ENCODE measurements at regions not wholly inside any gene's neighbourhood (a gene's known extent, or its start where the extent isn't known, plus 50 kb on each side); places are given as distances from the start of the nearest gene placed in this dataset.

DNA sequence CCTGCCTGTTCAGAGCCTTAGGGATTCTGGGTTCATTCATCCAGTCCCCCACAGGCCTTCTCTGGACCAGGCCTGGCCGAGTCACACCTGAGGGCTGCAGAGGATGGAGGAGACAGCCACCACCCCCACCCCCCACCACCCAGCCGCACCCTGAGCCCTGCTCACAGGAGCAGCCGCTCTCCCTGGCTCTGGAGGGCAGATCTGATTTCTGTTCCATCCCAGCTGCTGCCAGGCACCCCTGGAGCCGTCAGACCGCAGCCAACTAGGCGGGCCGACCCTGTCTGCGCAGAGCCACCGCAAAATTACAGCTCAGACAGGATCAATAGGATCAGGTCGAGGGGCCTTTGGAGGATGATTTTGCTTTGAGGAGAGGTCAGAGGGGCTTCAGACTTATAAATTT is 154.6 kb upstream of the MYL2 start:
- DNase-seq (ENCODE audit: extremely low read depth in 1 of 11, low read depth in 9 of 11, low spot score in 4 of 11), result no peak

DNA sequence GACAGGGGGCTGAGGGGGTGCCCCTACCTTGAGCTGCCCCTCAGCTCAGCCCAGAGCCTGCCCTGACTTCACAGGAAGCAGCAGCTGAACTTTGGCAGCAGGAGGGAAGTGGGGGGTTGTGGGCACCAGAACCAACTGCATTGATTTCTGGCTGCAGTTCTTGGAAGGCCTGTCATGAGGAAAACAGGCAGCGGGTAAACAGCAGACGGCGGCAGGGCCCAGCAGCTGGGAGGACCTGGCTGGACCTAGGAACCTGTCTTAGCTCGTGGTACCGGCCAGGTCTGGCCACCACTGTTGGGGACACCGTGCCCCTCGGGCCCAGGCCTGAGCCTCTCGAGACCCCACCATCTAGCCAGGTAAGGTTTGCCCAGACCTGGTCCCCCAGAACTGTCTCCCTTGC is 154.2 kb upstream of the MYL2 start:
- DNase-seq (ENCODE audit: extremely low read depth in 1 of 11, low read depth in 9 of 11, low spot score in 4 of 11), result no peak

DNA sequence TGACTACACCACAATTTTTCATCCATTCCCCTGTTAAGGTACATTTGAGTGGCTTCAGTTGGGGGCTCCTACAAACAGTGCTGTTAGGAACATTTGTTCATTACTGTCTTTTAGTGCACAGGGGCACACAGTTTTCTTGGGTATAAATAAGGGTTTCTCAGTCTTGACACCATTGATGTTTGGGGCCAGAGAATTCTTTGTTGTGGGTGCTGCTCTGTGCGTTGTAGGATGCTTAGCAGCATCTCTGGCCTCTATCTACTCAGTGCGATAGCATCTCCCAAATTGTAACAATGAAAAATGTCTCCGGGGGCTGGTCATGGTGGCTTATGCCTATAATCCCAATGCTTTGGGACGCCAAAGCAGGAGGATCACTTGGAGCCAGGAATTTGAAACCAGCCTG is 153.0 kb upstream of the MYL2 start:
- DNase-seq (ENCODE audit: extremely low read depth in 1 of 11, low read depth in 9 of 11, low spot score in 4 of 11), result no peak

DNA sequence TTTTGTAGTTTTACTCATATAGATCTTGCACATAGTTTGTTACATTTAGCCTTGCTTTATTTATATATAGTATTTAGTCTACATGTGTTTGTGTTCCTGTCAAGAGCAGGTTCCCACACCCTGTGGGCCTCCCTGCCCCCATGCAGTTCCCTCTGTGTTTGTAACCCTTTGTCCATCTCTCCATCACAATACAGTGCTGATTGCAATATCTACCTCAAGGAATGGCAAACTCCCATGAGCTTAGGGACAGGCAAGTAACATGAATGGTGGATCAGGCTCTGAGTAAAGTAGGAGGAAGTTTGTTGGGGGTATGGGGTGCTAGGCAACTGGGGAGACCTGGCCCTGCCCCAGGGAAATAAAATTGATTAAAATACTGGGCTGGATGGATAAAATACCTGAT is 151.9 kb upstream of the MYL2 start:
- DNase-seq (ENCODE audit: extremely low read depth in 1 of 11, low read depth in 9 of 11, low spot score in 4 of 11), result no peak

DNA sequence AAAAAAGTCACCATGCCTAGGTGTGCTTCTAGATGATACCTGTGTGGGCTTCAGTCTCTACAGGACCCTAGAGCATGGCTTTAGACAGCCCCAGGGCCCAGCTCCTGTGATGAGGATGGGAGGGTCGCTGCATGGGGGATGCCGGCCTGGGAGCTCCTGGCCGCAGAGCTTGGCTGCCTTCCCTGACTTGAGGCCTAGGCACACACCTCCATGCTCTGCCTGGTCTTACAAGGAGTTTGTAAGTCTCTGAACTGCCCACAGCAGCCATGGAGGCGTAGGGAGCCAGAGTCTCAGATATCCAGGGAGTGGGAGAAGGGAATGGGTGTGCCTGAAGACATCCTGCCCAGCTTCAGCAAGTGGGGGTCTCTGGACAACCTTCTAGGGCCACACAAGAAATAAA is 149.5 kb upstream of the MYL2 start:
- no peak for DNase-seq (ENCODE audit: extremely low read depth in 1 of 11, low read depth in 9 of 11, low spot score in 4 of 11)

DNA sequence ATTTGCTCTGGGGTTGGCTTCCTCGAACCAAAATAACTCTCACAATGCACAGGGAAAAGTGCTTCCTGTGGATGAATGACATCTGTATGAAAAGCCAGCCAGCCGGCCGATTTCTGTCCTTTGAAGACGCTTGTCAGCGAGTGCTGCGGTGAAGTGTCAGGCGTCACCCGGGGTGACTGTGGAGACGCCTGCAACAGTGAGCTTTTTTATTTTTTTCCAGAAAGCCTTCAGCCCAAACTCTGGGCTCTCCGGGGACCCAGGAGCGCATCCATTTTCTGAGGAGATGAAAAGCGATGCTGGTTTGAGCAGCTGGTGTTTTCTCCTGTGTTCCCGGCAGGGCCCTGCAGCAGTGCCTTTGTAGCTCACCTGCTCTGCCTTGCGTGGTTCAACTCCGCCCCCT is 147.9 kb upstream of the MYL2 start:
- no peak for DNase-seq (ENCODE audit: extremely low read depth in 1 of 11, low read depth in 9 of 11, low spot score in 4 of 11)

DNA sequence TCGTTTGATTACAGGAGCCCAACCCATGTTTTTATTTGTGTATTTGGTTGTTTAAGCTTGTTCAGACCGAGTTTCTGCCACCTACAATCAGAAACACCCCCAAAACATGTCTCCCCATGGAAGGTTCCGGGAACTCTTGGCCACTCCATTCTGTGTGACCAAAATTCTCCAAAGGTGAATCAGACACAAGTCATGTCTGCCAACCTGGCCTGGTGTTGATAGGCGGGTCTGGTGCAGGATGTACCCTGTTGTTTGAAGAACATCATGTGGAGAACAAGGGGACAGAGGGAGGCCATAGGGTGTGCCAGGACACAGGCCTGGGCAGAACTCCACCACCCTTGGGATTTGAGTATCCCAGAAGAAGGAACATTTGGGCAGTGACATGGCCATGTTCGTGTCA is 147.1 kb upstream of the MYL2 start:
- DNase-seq (ENCODE audit: extremely low read depth in 1 of 11, low read depth in 9 of 11, low spot score in 4 of 11), result no peak

DNA sequence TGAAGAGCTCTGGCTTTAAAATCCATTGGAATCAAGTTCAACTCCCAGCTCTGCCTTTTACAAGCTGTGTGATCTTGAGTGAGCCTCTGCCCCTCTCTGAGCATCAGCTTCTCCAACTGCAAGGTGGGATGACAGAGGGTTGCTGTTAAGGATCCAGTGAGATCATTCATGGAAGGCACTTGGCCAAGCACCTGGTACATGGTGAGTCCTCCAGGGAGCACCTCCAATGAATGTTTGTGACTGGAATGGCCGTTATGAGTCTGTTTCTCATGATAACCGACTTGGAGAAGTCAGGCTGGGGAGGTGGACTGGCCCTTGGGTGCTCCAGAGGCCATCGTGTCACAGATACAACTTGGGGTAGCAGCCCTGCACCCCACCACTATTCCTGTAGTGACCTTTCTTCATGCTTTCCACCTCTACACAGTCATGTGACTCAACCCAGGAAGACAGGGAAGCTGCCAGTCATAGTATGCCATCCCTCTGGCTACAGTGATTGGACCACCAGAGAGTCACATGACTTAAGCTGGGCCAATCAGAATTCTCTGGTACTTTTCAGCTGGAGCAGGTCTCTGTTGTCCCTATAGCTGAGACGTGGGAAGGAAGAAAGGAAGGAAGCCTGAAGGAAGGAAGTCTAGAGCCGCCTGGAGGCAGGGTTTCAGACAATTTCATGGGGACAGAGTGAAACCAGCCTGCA is 146.5 kb upstream of the MYL2 start:
- DNase-seq (ENCODE audit: extremely low read depth in 1 of 11, low read depth in 9 of 11, low spot score in 4 of 11), result no peak

DNA sequence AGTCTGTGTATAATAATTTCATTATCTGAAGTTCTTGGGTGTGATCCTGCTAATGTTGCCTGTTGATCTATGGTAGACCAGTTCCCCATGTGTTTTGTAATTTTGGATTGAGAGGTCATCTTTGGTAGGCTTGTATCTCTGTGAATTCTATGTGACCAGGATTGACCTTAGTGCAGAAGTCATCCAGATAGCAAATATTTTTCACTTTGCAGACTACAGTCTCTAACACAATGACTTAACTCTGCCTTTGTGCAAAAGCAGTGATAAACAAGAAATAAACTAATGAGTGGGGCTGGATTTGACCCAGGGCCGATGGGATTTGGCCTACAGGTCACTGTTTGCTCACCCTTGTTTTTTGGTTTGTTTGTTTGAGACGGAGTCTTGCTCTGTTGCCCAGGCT is 144.6 kb upstream of the MYL2 start:
- no peak for DNase-seq (ENCODE audit: extremely low read depth in 1 of 11, low read depth in 9 of 11, low spot score in 4 of 11)

DNA sequence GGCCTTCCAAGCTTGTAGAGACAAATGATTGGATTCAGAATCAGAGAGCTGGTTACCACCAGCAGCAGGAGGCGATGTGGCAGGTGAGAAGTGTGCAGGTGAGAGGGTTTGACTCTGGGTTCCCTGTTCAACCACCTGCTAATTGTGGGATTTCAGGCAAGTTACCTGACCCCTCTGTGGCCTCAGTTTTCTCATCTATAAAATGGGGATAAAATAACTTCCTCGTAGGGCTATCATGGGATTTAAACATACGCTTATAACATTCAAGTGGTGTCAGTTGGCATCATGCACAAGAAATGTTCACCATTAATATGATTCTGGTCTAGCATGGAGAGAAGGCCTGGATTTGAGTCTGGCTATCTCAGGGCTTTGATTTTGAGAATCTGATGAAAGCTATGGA is 143.8 kb upstream of the MYL2 start:
- DNase-seq (ENCODE audit: extremely low read depth in 1 of 11, low read depth in 9 of 11, low spot score in 4 of 11), result no peak

DNA sequence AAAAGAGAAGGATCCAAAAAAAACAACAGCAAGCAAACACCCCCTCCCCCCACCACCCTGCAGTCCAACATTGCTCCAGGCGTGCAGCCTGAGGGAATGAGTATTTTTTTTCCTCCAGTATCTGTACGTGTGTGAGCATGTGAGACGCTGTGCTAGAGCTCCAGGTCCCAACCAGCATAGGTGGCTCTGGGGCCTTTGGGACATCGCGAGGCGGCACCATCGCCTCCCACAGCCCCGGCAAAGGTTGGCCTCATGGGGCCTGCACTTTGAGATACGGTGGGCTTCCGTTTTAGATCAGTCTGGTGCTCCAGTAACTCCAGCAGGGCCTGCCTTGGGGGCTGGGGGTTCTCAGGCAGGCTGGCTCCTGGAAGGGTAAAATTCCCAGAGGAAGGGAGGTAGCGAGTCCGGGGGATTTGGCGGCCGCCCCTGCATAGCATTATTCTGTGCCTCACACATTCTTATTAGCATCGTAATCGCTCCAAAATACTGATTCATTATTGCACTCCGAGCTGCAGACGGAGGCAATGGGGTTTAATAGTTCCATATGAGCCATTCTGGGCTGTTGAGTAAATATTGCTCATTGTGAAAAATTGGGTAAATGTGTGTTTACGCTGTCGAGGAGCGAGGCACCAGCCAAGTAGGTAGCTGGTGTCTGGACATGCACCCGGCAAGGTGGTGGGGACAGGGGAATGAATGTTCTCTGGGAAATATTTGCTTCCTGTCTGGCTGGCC is 143.1 kb upstream of the MYL2 start:
- no peak for DNase-seq (ENCODE audit: extremely low read depth in 1 of 11, low read depth in 9 of 11, low spot score in 4 of 11)

DNA sequence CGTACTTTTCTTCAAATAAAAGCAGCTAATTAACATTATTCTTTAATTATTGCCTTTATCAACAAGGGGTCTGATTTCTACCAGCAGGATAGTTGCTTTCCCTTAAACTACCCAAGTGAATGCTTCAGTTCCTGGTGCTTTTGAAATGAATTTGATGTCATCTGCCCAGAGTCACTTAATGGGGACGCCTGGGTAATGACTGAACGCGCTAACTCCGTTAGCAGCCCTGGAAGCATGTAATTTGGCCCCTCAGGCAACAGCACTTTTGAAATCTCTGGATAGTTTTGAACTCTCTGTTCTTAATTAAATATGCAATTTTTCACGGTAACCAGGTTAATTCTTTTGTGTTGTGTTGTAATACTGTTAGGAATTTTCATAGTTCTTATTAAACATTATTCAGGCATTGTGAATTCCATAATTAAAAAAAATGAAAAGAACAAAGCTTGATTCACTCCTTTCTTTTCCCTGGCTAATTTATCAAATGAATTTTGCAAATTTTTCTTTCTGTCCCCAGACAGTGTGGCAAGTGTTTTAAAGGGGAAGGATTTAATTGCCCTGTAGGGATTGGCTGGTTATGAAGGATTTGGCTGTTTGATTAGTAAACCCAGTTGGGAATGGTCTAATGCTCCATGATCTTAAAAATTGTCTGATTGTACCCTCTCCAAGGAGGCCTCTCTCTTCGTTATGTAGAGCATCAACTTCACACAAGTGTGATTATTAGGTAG is 137.5 kb upstream of the MYL2 start:
- no peak for DNase-seq (ENCODE audit: extremely low read depth in 1 of 11, low read depth in 9 of 11, low spot score in 4 of 11)

DNA sequence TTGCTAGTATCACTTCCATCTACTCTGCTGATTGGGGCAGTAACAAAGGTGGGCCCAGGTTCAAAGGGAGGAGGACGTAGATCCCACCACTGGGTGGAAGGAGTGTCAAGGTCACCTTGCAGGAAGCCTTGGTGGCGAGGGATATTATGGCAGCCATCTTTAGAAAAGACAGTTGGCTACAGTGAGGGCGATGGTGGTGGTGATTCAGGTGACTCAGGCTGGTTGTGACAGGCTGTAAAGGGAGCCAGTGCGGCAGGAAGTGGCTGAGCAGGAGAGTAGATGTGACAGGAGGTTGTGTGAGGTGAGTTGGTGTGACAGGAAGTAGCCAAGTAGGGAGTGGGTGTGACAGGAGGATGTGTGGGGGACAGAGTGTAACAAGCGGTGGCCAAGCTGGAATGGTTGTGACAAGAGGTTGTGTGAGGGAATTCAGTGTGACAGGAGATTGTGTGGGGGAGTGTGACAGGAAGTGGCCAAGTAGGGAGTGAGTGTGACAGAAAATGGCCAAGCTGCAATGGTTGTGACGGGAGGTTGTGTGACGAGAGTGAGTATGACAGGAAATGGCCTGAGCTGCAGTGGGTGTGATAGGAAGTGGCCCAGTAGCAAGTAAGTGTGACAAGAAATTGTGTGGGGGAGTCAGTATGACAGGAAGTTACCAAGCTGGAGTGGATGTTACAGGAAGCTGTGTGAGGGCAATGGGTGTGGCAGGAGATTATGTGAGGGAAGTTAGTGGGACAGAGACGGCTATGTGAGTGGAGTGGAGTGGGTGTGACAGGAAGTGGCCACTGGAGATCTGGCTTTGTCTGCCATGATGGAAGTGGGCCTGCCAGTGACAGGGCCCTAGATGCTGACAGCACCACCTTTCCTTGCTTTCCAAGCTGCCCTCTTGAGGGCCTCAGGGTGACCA is 136.5 kb upstream of the MYL2 start:
- no peak for DNase-seq (ENCODE audit: extremely low read depth in 1 of 11, low read depth in 9 of 11, low spot score in 4 of 11)

DNA sequence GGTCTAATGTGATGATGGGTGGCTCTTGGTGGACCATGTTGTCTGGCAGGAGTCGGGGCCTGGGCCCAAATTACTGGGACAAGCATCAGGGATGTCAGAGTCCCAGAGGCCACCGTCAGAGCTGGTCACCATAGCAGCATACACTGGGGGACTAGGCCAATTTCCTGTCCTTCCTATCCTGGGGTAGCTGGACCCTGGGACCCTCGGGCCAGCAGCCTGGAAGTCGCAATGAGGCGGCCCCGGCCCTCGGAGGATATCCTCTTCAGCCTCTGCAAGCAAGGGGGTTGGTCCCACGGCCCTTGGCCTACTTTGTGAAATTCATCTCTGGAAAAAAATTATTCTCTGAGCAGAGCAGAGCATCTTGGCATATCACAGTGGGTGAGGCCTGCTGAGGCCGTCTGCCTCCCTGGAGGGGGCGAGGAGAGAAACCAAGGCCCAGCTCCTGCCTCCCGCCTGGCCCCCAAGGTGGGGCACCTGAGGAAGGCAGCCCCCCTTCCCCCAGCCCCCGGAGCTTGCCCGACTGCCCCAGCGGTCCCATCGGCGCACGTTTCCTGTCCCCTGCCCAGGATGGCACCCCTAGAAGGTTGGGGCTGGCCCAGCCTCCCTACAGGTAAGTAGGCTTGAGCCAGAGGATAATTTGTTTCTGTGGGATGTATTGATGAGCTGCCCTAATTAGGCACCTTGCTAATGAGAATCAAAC is 135.0 kb upstream of the MYL2 start:
- no peak for DNase-seq (ENCODE audit: extremely low read depth in 1 of 11, low read depth in 9 of 11, low spot score in 4 of 11)

DNA sequence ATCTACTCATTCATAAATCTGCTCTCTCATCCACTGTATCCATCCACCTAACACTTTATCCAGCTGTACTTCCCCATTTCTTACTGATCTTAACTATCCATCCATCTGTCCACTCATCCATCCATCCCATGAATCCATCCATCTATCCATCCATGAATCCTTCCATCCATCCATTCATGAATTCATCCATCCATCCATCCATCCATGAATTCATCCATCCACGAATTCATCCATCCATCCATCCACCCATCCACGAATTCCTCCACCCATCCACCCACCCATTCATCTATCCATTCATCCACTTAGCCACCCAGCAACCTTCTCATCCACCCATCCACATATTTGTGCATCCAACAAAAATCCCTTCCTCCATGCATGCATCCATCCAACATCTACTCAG is 128.6 kb upstream of the MYL2 start:
- no peak for DNase-seq (ENCODE audit: extremely low read depth in 1 of 11, low read depth in 9 of 11, low spot score in 4 of 11)

DNA sequence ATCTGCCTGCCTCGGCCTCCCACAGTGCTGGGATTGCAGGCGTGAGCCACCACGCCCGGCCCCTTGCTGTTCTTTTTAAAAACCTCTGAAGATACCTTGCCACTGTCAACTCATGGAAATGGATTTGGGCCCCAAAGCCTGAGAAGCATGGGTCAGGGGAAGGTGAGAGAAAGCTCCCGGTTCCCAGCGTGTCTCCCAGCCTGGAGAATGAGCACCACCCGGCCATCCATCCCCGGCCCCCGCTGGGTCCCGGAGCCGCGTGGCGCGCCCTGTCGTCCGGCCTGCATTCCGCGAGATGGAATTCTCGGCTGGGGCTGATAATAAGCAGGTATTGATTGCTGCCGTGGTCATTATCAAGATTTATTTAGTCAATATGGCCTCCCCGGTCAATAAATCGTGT is 126.5 kb upstream of the MYL2 start:
- no peak for DNase-seq (ENCODE audit: extremely low read depth in 1 of 11, low read depth in 9 of 11, low spot score in 4 of 11)

DNA sequence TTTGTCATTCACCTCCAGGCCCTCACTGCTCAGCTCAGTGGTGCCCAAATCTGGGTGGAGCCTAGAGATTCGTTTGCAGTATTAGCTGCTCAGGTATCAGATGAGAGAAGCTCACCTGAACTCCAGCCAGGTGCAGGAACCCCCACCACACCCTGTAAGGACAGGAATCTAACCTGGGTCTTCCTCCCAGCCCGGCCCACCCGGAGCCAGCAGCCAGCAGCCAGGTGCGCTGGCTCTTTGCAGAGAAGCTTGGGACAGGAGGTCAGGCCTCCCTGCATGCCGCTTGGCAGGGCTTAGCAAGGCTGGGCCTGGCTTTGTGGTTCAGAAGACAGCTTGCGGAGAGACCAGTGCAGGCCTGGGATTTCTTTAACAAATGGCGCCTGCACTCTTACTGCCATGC is 125.6 kb upstream of the MYL2 start:
- no peak for DNase-seq (ENCODE audit: extremely low read depth in 1 of 11, low read depth in 9 of 11, low spot score in 4 of 11)

DNA sequence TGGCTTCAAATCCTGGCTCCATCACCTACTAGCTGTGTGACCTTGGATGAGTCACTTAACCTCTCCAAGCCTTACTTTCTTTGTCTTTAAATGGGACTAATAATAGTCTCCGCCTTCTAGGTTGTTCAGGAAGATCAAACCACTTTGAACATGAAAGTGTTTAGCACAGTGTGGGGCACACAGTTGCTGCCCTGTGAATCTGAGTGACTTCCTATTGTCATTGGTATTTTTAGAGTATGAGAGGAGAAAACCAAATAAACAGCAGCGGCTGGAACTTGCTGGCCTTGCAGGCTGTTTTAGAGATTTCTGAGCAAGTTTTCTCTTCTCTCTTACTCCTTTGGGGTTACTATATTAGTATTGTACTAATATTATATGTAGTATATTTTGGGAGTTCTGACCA is 120.7 kb upstream of the MYL2 start:
- DNase-seq (ENCODE audit: extremely low read depth in 1 of 11, low read depth in 9 of 11, low spot score in 4 of 11), result no peak

DNA sequence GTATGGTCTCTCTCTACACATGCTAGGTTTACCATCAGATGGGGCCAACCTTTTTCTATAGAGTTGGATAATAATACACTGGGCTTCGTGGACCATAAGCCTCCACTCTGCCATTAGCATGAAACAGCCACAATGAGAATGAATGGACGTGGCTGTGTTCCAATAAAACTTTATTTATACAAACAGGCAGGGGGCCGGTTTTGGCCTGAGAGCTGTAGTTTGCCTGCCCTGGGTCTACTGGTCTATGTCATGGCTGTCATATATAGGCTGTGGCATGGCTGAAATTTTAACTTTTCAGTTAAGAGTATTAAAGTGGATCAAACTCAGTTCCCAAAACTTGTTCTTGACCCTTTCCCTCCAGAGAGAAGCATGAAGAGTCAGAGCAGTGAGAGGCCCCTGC is 120.3 kb upstream of the MYL2 start:
- DNase-seq (ENCODE audit: extremely low read depth in 1 of 11, low read depth in 9 of 11, low spot score in 4 of 11), result no peak
